HL-60 (cell line): ENCODE measurements at regions not wholly inside any gene's neighbourhood (a gene's known extent, or its start where the extent isn't known, plus 50 kb on each side); places are given as distances from the start of the nearest gene placed in this dataset.

ENCODE experiments used
- CTCF ChIP-seq: IDR thresholded peaks from one replicate; pipeline ENCODE4 v1.5.1; 2011; ENCODE audit warnings: low read length, control low read depth, inconsistent platforms; ENCODE audit not compliant: insufficient read depth
- POLR2AphosphoS5 ChIP-seq: IDR thresholded peaks from 2 replicates; pipeline ENCODE4 v1.6.1; 2012; ENCODE audit warnings: low read depth

GRCh38 chr12:22880331-22880730 is 255.4 kb downstream of the ETNK1 start:
- TF ChIP-seq CTCF (no peak), POLR2AphosphoS5 (no peak)
